HUDEP-2 (cell line): ENCODE measurements at regions not wholly inside any gene's neighbourhood (a gene's known extent, or its start where the extent isn't known, plus 50 kb on each side); places are given as distances from the start of the nearest gene placed in this dataset.
A peak's percentile ranks its signal among the peaks of the same experiment; 100 is the strongest.
"Not testable (repeated sequence)": the region's sequence is repeated elsewhere in the genome, so short reads cannot be mapped to it uniquely, and the experiment has no call there.

Experiments
- DNase-seq, 76 experiments: peaks; one replicate each; lab custom pipeline; 2025; ENCODE audit not compliant: unreplicated experiment in 76 of 76; lab: John Stamatoyannopoulos, UW

- no peak for DNase-seq
These were observed 78.8 kb upstream of the HMGXB4 start for GRCh38 chr22:35178446-35178845.

- no peak for DNase-seq
These were observed 73.4 kb upstream of the HMGXB4 start for GRCh38 chr22:35183917-35184316.

DNA sequence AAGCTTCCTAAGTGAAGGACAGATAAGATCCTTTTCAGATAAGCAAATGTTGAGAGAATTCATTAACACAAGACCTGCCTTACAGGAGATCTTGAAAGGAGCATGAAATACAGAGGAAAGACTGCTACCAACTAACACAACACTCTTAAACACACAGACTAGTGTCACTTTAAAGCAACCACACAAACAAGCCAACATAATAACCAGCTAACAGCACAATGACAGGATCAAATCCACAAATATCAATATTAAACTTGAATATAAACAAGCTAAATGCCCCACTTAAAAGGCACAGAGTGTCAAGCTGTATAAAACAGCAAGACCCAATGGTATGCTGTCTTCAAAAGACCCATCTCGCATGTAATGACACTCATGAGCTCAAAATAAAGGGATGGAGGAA is 70.8 kb upstream of the HMGXB4 start:
- DNase-seq = no peak

DNA sequence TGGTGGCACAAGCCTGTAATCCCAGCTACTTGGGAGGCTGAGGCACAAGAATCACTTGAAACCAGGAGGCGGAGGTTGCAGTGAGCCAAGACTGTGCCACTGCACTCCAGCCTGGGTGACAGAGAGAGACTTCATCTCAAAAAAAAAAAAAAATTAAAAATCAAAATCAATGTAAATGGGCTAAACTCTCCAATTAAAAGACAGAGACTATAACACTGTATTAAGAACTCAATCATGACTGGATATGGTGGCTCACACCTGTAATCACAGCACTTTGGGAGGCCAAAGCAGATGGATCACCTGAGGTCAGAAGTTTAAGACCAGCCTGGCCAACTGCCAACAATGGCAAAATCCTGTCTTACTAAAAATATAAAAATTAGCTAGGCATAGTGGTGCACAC is 68.4 kb upstream of the HMGXB4 start:
- DNase-seq = not testable (repeated sequence)

GRCh38 chr22:35189559-35189958 is 67.7 kb upstream of the HMGXB4 start:
- no peak for DNase-seq

DNA sequence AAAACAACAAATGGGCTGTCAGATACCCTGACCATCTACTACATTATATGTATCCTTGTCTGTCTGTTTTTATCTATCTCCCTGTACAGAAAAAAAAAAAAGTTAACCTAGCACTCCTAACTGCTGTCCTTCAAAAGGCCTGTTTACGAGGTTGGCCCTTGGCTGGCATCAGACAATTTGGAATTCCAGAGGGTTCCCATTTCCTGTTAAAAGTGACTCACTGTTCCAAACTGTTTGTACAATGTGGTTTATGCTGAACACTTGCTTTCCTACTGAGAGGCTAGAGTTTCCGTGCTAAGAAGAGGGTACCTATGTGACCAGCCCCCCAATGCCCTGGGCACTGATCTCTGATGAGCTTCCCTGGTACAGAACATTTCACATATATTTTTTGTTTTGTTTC is 65.9 kb upstream of the HMGXB4 start:
- DNase-seq = no peak

DNA sequence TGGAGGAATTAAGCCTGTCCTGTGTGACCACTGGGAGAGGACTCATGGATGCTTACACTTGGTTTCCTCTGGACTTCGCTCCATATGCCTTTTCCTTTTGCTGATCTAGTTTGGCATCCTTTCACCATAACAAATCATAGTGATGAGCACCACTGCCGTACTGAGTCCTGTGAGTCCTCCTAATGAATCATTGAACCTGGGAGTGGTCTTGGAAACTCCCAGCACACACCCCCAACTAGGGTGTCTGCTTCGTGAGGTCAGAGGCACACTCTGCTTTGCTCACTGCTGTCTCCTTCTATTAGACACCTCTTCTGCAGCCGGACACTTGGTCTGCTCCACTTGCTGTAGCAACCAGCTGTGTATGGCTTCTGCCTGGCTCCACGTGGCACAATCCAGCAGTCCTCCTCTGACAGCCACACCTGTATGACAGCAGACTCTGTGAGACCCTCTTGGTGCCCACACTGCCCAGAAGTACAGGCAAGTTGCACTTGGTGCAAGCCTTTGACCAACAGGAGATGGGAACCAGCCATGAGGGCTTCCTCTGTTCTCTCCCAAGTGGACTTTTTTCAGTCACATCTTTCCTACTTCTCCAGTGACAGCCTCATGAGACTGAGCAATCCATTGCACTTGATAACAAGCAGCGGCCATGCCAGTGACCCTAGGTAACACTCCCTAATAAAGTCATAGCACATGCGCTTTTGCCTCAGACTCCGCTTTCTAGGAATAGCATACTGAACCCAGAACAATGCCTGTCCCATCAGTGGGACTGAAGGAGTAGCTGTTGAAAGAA is 65.0 kb upstream of the HMGXB4 start:
- no peak for DNase-seq

DNA sequence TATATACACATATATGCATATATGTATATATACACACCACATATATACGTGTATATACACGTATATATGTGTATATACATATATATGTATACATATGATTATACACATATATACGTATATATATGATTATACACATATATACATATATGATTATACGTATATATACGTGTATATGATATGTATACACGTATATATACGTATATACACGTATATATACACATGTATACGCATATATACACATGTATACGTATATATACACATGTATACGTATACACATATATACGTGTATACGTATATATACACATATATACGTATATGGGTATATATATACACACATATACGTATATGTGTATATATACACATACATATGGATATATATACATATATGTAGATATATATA is 62.1 kb upstream of the HMGXB4 start:
- DNase-seq = no peak

DNA sequence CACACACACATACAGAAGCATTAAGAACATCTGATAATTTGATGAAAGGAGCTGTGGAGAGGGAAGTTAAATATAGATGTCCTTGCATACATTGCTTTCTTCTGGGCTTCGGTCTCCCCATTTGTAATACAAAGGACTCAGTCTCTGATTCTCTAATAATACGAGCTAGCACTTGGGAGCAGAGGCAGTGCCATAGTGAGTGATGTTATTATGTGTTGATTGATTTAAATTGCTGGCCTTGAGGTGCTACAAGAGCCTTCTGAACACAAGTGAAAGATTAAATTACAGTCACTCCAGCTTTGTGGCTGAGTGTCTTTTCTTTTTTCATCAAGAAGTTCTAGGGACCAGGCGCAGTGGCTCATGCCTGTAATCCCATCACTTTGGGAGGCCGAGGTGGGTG is 61.5 kb upstream of the HMGXB4 start:
- no peak for DNase-seq

DNA sequence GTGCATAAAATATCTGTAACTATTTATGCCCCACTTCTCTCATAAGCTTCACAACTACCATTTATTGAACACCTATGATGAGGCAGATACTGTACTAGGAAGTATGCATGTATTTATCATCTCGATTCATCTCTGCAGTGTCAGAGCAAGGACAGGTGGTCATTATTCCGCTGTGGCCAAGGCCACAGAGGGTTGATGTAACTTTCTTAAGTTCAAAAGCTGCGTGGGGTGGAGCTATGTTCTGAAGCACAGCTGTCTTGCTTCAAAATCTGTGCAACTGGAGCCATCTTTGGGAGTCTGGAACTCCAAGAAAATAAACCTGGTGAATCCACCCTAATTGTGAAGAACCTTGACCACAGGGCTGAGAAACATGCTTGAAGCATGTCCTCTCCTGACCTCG is 60.2 kb upstream of the HMGXB4 start:
- DNase-seq = no peak

DNA sequence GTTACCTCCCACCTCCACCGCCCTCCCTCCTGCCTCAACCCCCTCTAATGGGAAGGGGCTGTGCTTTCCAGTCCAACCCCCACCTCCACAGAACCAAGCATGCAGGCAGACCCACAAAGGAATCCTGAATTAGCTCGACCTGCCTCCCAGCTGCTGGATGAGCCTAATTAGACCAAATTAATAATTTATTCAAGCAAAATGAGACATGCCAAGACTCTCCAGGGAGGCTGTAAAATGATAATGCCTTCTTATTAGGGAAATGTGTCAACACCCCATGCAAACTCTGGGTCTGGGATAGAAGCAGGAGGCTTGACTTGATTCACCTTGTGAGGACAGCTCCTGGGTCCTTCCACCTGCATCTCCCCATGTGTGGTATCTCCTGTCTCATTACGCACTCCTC is 59.4 kb upstream of the HMGXB4 start:
- no peak for DNase-seq

- DNase-seq = peak in 2 of 76 experiments; percentile 6 to 11
These were observed 58.6 kb upstream of the HMGXB4 start for GRCh38 chr22:35198738-35199137.

DNA sequence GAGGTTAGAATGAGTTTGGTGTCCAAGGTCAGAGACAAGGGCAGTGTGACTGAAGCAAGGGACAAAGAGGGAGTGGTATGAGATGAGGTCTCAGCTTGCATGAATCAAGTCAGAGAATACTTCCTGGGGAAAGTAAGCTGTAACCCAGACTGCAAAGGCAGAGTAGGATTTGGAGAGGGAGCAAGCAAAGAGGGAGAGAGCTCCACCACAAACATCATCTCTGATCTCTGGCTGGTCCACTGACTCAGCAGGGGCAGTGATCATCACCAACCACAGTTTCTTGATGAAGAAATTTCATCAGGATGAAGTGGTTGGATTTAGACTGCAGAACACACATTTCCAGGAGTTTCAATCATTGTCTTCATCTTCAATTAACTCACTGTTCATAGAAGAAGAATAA is 54.9 kb upstream of the HMGXB4 start:
- no peak for DNase-seq

DNA sequence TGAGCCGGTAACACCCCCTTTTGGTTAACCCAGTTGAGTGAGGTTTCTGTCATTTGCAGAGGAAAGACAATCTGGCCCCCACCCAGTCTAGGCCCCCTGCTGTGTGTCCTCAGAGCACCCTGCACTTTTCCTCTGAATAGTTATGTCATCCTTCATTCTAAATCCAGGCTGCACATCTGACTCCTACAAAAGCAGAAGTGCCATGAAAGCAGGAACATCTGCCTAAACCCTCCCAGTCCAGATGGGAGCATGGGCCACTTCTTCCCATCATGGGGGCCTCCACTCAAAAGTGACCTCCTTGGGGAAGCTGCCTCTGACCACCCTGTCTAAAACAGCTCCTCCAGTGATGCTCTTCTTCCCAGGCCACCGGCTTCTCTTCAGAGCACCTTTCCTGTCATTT is 53.7 kb upstream of the HMGXB4 start:
- DNase-seq = no peak

DNA sequence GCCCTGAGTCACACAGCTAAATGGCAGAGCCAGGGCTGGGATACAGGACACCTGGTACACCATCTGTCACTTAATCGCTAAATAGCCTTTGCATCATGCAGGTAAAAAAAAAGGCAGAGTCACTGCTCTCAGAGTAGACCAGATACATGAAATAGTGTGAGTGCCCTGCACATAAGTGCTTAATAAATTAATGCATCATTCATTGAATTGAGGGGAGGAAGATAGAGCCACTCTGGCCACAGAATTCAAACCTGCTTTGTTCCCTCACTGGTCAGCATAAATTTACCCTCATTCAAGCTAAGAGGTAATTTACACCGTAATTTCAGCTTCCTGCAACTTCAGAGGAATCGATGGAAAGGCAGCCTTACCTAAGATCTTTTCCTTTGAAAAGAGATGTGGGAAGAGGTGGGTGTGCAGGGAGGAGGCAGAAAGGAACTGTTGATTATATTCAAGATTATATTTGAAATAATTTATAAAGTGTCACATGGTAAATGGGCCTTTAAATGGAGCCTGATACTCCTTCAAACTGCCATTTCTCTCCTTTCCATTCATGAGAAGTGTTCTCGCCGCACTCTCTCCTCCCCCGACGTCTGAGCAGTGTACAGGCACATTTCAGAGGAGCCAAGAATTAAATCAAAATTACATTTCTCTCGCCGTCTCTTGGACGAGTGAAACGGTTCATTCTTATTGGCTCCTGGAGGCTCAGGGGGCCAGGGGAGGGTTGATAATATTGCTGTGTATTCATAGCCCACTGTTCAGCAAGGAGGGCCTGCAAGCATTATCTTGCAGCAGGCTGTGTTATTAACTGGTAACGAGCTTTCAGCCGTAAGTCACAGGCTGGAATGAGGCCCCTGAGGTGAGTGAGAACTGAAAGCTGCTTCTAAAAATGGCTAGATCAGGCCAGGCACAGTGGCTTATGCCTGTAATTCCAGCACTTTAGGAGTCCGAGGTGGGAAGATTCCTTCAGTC is 52.2 kb upstream of the HMGXB4 start:
- no peak for DNase-seq

GRCh38 chr22:35205961-35206360 is 51.3 kb upstream of the HMGXB4 start:
- no peak for DNase-seq

DNA sequence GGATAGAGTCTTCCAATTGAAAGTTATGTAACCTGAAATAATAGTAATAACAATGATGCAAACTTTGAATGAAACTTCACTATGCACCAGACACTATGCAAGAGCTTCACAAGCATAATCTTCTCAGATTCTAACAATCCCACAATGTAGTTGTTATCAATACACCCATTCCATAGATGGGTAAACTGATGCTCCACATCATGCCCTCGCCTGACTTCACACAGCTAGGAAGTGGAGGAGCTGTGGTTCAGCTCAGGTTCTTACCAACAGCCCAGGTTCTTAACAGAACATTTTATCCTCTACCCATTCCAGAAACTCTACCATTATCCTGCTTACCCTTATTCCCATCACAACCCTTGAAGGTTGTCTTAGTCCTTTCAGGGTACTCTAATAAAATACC is 50.4 kb upstream of the HMGXB4 start:
- DNase-seq = no peak
